GM23338 (cell line): ENCODE measurements at regions not wholly inside any gene's neighbourhood (a gene's known extent, or its start where the extent isn't known, plus 50 kb on each side); places are given as distances from the start of the nearest gene placed in this dataset.

Source experiments
- ATAC-seq: fragments of 200-7000 bp; cut with Tn5 transposase; 3 replicates; pipeline ENCODE4 v1.9.1; 2020
- DNase-seq: peaks from one replicate; pipeline ENCODE4 v3.0.0-alpha.2; 2015; ENCODE audit warnings: low spot score
- H2AFZ ChIP-seq: fragments of 200-600 bp; sonication (generic); 2 replicates; pipeline ENCODE4 v1.8.0; 2016; ENCODE audit warnings: antibody characterized with exemption, mild to moderate bottlenecking, moderate library complexity
- H3F3A ChIP-seq: fragments of 200-600 bp; sonication (generic); replicated peaks from 2 replicates; pipeline ENCODE4 v1.8.0; 2017; ENCODE audit warnings: antibody characterized with exemption, mixed run types, low read depth
- H3K27ac ChIP-seq: fragments of 200-600 bp; sonication (generic); 2 replicates; pipeline ENCODE4 v1.6.1; 2016; ENCODE audit warnings: low read depth
- H3K27me3 ChIP-seq: fragments of 200-600 bp; sonication (generic); 2 replicates; pipeline ENCODE4 v1.8.0; 2016; ENCODE audit warnings: mild to moderate bottlenecking, mixed run types, moderate library complexity; ENCODE audit not compliant: insufficient read depth
- H3K36me3 ChIP-seq: fragments of 200-600 bp; sonication (generic); 2 replicates; pipeline ENCODE4 v1.8.0; 2016; ENCODE audit warnings: mild to moderate bottlenecking; ENCODE audit not compliant: insufficient read depth
- H3K4me1 ChIP-seq: fragments of 200-600 bp; sonication (generic); 2 replicates; pipeline ENCODE4 v1.8.0; 2016; ENCODE audit warnings: mild to moderate bottlenecking, moderate library complexity; ENCODE audit not compliant: insufficient read depth
- H3K4me2 ChIP-seq: fragments of 200-600 bp; sonication (generic); 2 replicates; pipeline ENCODE4 v1.7.1; 2017; ENCODE audit warnings: mixed run types
- H3K4me3 ChIP-seq: fragments of 200-600 bp; sonication (generic); 2 replicates; pipeline ENCODE4 v1.6.1; 2016; ENCODE audit warnings: mixed run types
- H3K79me2 ChIP-seq: fragments of 200-600 bp; sonication (generic); replicated peaks from 2 replicates; pipeline ENCODE4 v1.8.0; 2017; ENCODE audit warnings: mild to moderate bottlenecking; ENCODE audit not compliant: insufficient read depth
- H3K9me2 ChIP-seq: fragments of 200-600 bp; sonication (generic); 2 replicates; pipeline ENCODE4 v1.8.0; 2017; ENCODE audit not compliant: insufficient read depth
- H4K20me1 ChIP-seq: fragments of 200-600 bp; sonication (generic); replicated peaks from 2 replicates; pipeline ENCODE4 v1.8.0; 2017; ENCODE audit warnings: mild to moderate bottlenecking; ENCODE audit not compliant: insufficient read depth
- H3K27ac Mint-ChIP-seq: 2 replicates; pipeline ENCODE4 v1.8.0; 2020; ENCODE audit warnings: inconsistent platforms, mild to moderate bottlenecking, moderate library complexity, mixed read lengths
- H3K27me3 Mint-ChIP-seq: 3 replicates; pipeline ENCODE4 v1.8.0; 2022; ENCODE audit warnings: low read depth, mild to moderate bottlenecking, moderate library complexity, mixed read lengths, inconsistent platforms; ENCODE audit not compliant: insufficient read depth, poor library complexity
- H3K36me3 Mint-ChIP-seq: 3 replicates; pipeline ENCODE4 v1.8.0; 2021; ENCODE audit warnings: low read depth, mild to moderate bottlenecking, inconsistent platforms, moderate library complexity, mixed read lengths
- H3K4me1 Mint-ChIP-seq: 3 replicates; pipeline ENCODE4 v1.8.0; 2020; ENCODE audit warnings: mild to moderate bottlenecking, inconsistent platforms, mixed read lengths
- H3K4me3 Mint-ChIP-seq: 3 replicates; pipeline ENCODE4 v1.8.0; 2021; ENCODE audit warnings: moderate library complexity, mild to moderate bottlenecking, inconsistent platforms, mixed read lengths
- H3K9me3 Mint-ChIP-seq: 3 replicates; pipeline ENCODE4 v1.8.0; 2020; ENCODE audit warnings: moderate library complexity, mild to moderate bottlenecking, inconsistent platforms, mixed read lengths
- CREB1 ChIP-seq: fragments of 250-450 bp; sonication (Bioruptor Pico); IDR thresholded peaks from 2 replicates; pipeline ENCODE4 v1.5.0; 2020; ENCODE audit warnings: low read depth, mild to moderate bottlenecking, moderate library complexity
- EZH2 ChIP-seq: fragments of 200-600 bp; sonication (generic); IDR thresholded peaks from one replicate; pipeline ENCODE4 v1.8.0; 2017; ENCODE audit warnings: antibody characterized with exemption, mild to moderate bottlenecking, low read depth; ENCODE audit not compliant: unreplicated experiment
- EZH2phosphoT487 ChIP-seq: fragments of 200-600 bp; sonication (generic); IDR thresholded peaks from one replicate; pipeline ENCODE4 v1.8.1; 2018; ENCODE audit warnings: antibody characterized with exemption; ENCODE audit not compliant: unreplicated experiment
- JUNB ChIP-seq: IDR thresholded peaks from one replicate; pipeline ENCODE4 v1.6.1; 2016; ENCODE audit warnings: antibody characterized with exemption; ENCODE audit not compliant: unreplicated experiment
- NANOG ChIP-seq: IDR thresholded peaks from 2 replicates; pipeline ENCODE4 v1.6.1; 2016; ENCODE audit warnings: antibody characterized with exemption, borderline replicate concordance
- POLR2AphosphoS5 ChIP-seq: IDR thresholded peaks from 2 replicates; pipeline ENCODE4 v1.6.1; 2016; ENCODE audit warnings: antibody characterized with exemption, low read depth
- STAT1 ChIP-seq: IDR thresholded peaks from one replicate; pipeline ENCODE4 v1.6.1; 2016; ENCODE audit warnings: antibody characterized with exemption; ENCODE audit not compliant: unreplicated experiment
- ZNF114 ChIP-seq: fragments of 250-450 bp; sonication (Bioruptor Pico); IDR thresholded peaks from 2 replicates; pipeline ENCODE4 v1.5.0; 2020; ENCODE audit warnings: mild to moderate bottlenecking, moderate library complexity
- ZNF331 ChIP-seq: fragments of 250-450 bp; sonication (Bioruptor Pico); IDR thresholded peaks from 2 replicates; pipeline ENCODE4 v1.5.0; 2020; ENCODE audit warnings: low read depth, mild to moderate bottlenecking, moderate library complexity
- TF ChIP-seq, protein P1 (sequence below): IDR thresholded peaks from one replicate; pipeline ENCODE4 v1.6.1; 2018; ENCODE audit warnings: antibody characterized with exemption; ENCODE audit not compliant: unreplicated experiment
- TF ChIP-seq, protein P2 (sequence below): IDR thresholded peaks from 2 replicates; pipeline ENCODE4 v1.6.1; 2016; ENCODE audit warnings: antibody characterized with exemption
- TF ChIP-seq, protein P3 (sequence below), 2 experiments: fragments of 200-600 bp in 1 of 2; sonication (generic) in 1 of 2; conservative IDR thresholded peaks; 2 replicates each; pipeline versions ENCODE4 v1.5.1 to v1.6.1; 2016 to 2017; ENCODE audit warnings: antibody characterized with exemption in 2 of 2, low read depth in 2 of 2, mild to moderate bottlenecking in 2 of 2, moderate library complexity in 1 of 2
- TF ChIP-seq, protein P4 (sequence below): fragments of 250-450 bp; sonication (Bioruptor Pico); IDR thresholded peaks from 2 replicates; pipeline ENCODE4 v1.5.0; 2020; ENCODE audit warnings: mild to moderate bottlenecking, moderate library complexity

DNA sequence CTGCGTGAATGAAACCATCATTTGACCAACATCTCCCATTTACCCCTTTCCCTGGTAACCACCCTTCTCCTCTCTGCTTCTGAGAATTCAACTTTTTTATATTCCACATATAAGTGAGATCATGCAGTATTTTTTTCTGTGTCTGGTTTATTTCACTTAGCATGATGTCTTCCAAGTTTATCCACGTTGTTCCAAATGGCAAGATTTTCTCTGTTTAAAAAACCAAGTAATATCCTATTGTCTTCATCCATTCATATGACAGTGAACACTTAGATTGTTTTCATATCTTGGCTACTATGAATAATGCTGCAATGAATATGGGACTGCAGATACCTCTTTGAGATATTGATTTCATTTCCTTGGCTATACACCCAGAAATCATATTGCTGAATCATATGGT is 362.4 kb upstream of the SLC7A11 start:
- H3K4me2 ChIP-seq: no peak overlapping the region
- no peaks in the 10 kb centered on the region for H3K36me3 ChIP-seq
- no peaks in the 10 kb centered on the region for H3F3A ChIP-seq
- Mint-ChIP-seq H3K27me3 (no peaks in the 10 kb centered on the region), H3K4me1 (peaks cover 2% of the 10 kb centered on the region; the same call in 1 of the 3 replicates), H3K36me3 (peaks cover 7% of the 10 kb centered on the region; the same call in 2 of the 3 replicates), H3K9me3 (peaks cover 11% of the 10 kb centered on the region), H3K4me3 (no peak overlapping the region), H3K27ac (no peak overlapping the region)
- ATAC-seq: no peak
- TF ChIP-seq JUNB (no peak), EZH2 (no peak), EZH2phosphoT487 (no peak), POLR2AphosphoS5 (no peak), ZNF331 (no peak), STAT1 (no peak), NANOG (no peak), CREB1 (CRISPR knock-in tag) (no peak), ZNF114 (CRISPR knock-in tag) (no peak)
- TF ChIP-seq, protein P1, sequence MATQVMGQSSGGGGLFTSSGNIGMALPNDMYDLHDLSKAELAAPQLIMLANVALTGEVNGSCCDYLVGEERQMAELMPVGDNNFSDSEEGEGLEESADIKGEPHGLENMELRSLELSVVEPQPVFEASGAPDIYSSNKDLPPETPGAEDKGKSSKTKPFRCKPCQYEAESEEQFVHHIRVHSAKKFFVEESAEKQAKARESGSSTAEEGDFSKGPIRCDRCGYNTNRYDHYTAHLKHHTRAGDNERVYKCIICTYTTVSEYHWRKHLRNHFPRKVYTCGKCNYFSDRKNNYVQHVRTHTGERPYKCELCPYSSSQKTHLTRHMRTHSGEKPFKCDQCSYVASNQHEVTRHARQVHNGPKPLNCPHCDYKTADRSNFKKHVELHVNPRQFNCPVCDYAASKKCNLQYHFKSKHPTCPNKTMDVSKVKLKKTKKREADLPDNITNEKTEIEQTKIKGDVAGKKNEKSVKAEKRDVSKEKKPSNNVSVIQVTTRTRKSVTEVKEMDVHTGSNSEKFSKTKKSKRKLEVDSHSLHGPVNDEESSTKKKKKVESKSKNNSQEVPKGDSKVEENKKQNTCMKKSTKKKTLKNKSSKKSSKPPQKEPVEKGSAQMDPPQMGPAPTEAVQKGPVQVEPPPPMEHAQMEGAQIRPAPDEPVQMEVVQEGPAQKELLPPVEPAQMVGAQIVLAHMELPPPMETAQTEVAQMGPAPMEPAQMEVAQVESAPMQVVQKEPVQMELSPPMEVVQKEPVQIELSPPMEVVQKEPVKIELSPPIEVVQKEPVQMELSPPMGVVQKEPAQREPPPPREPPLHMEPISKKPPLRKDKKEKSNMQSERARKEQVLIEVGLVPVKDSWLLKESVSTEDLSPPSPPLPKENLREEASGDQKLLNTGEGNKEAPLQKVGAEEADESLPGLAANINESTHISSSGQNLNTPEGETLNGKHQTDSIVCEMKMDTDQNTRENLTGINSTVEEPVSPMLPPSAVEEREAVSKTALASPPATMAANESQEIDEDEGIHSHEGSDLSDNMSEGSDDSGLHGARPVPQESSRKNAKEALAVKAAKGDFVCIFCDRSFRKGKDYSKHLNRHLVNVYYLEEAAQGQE: no peak
- TF ChIP-seq, protein P2, sequence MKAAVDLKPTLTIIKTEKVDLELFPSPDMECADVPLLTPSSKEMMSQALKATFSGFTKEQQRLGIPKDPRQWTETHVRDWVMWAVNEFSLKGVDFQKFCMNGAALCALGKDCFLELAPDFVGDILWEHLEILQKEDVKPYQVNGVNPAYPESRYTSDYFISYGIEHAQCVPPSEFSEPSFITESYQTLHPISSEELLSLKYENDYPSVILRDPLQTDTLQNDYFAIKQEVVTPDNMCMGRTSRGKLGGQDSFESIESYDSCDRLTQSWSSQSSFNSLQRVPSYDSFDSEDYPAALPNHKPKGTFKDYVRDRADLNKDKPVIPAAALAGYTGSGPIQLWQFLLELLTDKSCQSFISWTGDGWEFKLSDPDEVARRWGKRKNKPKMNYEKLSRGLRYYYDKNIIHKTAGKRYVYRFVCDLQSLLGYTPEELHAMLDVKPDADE: no peak
- TF ChIP-seq, protein P3, sequence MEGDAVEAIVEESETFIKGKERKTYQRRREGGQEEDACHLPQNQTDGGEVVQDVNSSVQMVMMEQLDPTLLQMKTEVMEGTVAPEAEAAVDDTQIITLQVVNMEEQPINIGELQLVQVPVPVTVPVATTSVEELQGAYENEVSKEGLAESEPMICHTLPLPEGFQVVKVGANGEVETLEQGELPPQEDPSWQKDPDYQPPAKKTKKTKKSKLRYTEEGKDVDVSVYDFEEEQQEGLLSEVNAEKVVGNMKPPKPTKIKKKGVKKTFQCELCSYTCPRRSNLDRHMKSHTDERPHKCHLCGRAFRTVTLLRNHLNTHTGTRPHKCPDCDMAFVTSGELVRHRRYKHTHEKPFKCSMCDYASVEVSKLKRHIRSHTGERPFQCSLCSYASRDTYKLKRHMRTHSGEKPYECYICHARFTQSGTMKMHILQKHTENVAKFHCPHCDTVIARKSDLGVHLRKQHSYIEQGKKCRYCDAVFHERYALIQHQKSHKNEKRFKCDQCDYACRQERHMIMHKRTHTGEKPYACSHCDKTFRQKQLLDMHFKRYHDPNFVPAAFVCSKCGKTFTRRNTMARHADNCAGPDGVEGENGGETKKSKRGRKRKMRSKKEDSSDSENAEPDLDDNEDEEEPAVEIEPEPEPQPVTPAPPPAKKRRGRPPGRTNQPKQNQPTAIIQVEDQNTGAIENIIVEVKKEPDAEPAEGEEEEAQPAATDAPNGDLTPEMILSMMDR (conservative IDR thresholded peaks at IDR 0.05; ENCODE audit: low read depth in 2 of 2): no peak
- TF ChIP-seq, protein P4, sequence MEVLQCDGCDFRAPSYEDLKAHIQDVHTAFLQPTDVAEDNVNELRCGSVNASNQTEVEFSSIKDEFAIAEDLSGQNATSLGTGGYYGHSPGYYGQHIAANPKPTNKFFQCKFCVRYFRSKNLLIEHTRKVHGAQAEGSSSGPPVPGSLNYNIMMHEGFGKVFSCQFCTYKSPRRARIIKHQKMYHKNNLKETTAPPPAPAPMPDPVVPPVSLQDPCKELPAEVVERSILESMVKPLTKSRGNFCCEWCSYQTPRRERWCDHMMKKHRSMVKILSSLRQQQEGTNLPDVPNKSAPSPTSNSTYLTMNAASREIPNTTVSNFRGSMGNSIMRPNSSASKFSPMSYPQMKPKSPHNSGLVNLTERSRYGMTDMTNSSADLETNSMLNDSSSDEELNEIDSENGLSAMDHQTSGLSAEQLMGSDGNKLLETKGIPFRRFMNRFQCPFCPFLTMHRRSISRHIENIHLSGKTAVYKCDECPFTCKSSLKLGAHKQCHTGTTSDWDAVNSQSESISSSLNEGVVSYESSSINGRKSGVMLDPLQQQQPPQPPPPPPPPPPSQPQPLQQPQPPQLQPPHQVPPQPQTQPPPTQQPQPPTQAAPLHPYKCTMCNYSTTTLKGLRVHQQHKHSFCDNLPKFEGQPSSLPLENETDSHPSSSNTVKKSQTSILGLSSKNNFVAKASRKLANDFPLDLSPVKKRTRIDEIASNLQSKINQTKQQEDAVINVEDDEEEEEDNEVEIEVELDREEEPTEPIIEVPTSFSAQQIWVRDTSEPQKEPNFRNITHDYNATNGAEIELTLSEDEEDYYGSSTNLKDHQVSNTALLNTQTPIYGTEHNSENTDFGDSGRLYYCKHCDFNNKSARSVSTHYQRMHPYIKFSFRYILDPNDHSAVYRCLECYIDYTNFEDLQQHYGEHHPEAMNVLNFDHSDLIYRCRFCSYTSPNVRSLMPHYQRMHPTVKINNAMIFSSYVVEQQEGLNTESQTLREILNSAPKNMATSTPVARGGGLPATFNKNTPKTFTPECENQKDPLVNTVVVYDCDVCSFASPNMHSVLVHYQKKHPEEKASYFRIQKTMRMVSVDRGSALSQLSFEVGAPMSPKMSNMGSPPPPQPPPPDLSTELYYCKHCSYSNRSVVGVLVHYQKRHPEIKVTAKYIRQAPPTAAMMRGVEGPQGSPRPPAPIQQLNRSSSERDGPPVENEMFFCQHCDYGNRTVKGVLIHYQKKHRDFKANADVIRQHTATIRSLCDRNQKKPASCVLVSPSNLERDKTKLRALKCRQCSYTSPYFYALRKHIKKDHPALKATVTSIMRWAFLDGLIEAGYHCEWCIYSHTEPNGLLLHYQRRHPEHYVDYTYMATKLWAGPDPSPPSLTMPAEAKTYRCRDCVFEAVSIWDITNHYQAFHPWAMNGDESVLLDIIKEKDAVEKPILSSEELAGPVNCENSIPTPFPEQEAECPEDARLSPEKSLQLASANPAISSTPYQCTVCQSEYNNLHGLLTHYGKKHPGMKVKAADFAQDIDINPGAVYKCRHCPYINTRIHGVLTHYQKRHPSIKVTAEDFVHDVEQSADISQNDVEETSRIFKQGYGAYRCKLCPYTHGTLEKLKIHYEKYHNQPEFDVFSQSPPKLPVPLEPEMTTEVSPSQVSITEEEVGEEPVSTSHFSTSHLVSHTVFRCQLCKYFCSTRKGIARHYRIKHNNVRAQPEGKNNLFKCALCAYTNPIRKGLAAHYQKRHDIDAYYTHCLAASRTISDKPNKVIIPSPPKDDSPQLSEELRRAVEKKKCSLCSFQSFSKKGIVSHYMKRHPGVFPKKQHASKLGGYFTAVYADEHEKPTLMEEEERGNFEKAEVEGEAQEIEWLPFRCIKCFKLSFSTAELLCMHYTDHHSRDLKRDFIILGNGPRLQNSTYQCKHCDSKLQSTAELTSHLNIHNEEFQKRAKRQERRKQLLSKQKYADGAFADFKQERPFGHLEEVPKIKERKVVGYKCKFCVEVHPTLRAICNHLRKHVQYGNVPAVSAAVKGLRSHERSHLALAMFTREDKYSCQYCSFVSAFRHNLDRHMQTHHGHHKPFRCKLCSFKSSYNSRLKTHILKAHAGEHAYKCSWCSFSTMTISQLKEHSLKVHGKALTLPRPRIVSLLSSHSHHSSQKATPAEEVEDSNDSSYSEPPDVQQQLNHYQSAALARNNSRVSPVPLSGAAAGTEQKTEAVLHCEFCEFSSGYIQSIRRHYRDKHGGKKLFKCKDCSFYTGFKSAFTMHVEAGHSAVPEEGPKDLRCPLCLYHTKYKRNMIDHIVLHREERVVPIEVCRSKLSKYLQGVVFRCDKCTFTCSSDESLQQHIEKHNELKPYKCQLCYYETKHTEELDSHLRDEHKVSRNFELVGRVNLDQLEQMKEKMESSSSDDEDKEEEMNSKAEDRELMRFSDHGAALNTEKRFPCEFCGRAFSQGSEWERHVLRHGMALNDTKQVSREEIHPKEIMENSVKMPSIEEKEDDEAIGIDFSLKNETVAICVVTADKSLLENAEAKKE (CRISPR knock-in tag): no peak
- H2AFZ ChIP-seq: no peak overlapping the region
- no peaks in the 10 kb centered on the region for H3K79me2 ChIP-seq
- no peak for DNase-seq
- H3K27ac ChIP-seq: no peak overlapping the region
- H3K27me3 ChIP-seq: no peaks in the 10 kb centered on the region
- H3K4me3 ChIP-seq: no peak overlapping the region
- H3K9me2 ChIP-seq: peaks cover 12% of the 10 kb centered on the region; the same call in 1 of the 2 replicates
- no peaks in the 10 kb centered on the region; the same call in 1 of the 2 replicates for H3K4me1 ChIP-seq
- H4K20me1 ChIP-seq: no peaks in the 10 kb centered on the region
